Heart left ventricle (tissue), 16 donors: ENCODE measurements at regions not wholly inside any gene's neighbourhood (a gene's known extent, or its start where the extent isn't known, plus 50 kb on each side); places are given as distances from the start of the nearest gene placed in this dataset.

Source experiments
- ATAC-seq, 4 donors: fragments of 200-7000 bp; cut with Tn5 transposase; one replicate each; pipeline ENCODE4 v1.9.1; 2020 to 2022; ENCODE audit warnings: moderate library complexity in 4 of 4, mild to moderate bottlenecking in 3 of 4, moderate number of reproducible peaks in 1 of 4
- DNase-seq, 5 donors: peaks; one replicate each; pipeline ENCODE4 v3.0.0-alpha.2; 2020
- H3K27ac ChIP-seq, 12 donors: fragments of 200-600 bp; sonication (generic) in 4 of 12; one replicate each; pipeline versions ENCODE4 v1.5.0 to v1.8.0; 2016 to 2022; ENCODE audit warnings: mild to moderate bottlenecking in 2 of 12
- H3K27me3 ChIP-seq, 9 donors: fragments of 200-600 bp; sonication (generic) in 2 of 9; one replicate each; pipeline versions ENCODE4 v1.5.1 to v1.8.0; 2016 to 2022; ENCODE audit warnings: mild to moderate bottlenecking in 3 of 9
- H3K36me3 ChIP-seq, 9 donors: fragments of 200-600 bp; sonication (generic) in 2 of 9; one replicate each; pipeline versions ENCODE4 v1.5.0 to v1.8.0; 2018 to 2022; ENCODE audit warnings: mild to moderate bottlenecking in 2 of 9
- H3K4me1 ChIP-seq, 12 donors: fragments of 200-600 bp; sonication (generic) in 4 of 12; one replicate each; pipeline versions ENCODE4 v1.5.0 to v1.8.0; 2016 to 2022; ENCODE audit warnings: mild to moderate bottlenecking in 3 of 12
- H3K4me3 ChIP-seq, 12 donors: fragments of 200-600 bp; sonication (generic) in 4 of 12; one replicate each; pipeline versions ENCODE4 v1.5.0 to v1.8.0; 2017 to 2022; ENCODE audit warnings: mild to moderate bottlenecking in 9 of 12, moderate library complexity in 4 of 12
- H3K9me3 ChIP-seq, 12 donors: fragments of 200-600 bp; sonication (generic) in 4 of 12; one replicate each; pipeline versions ENCODE4 v1.5.0 to v1.8.0; 2016 to 2022; ENCODE audit warnings: mild to moderate bottlenecking in 1 of 12
- POLR2A ChIP-seq, 2 donors: fragments of 450-650 bp; IDR thresholded peaks; one replicate each; pipeline ENCODE4 v1.6.1; 2017; ENCODE audit warnings: antibody characterized with exemption in 2 of 2, mild to moderate bottlenecking in 2 of 2, moderate library complexity in 2 of 2
- WGBS, 4 donors: extraction: QIAGEN DNeasy Blood & Tissue Kit in 2 of 4; methylation state at CpG; one replicate each; pipeline versions ENCODE4 v1.1.5 to v1.1.7; 2013 to 2018; 5-methylcytosine and 5-hydroxymethylcytosine counted together
- intact Hi-C, 10 donors: fragments of 100-400 bp; cut with DNase I; formaldehyde crosslinking; loops; one replicate each; pipeline versions ENCODE4 v1.11.1 to v1.14.2; 2022
- TF ChIP-seq, protein P1 (sequence below), 12 donors: fragments of 200-600 bp; sonication (generic) in 4 of 12; IDR thresholded peaks; one replicate each; pipeline versions ENCODE4 v1.5.0 to v1.8.0; 2018 to 2022; ENCODE audit warnings: antibody characterized with exemption in 12 of 12, mild to moderate bottlenecking in 5 of 12
- donor health status: ischemic (EF 13 %, LVEDD 7.1; RV severe dilation, severe dysfunction).
- donor health status: healthy with polysubstance abuse.
- donor health status: DM: no; HTN: yes; CAD: no.
- donor health status: DM: no; HTN: no; CAD: no.
- donor health status: ischemic (EF 25% LVEDD 6.9; RV normal size, moderate dysfunction).
- donor health status: ischemic (EF 25% LVEDD 5.7; RV mildly dilated, moderate dysfunction).
- donor health status: healthy.
- donor health status: DM: yes; HTN: yes; CAD: no.
- donor health status: ischemic (EF 35%, LVEDD 5.7; RV mildly dilated, moderate dysfunction).
- donor health status: nonischemic (EF 11% LVEDD 7.7; RV severe dilation, severe dysfunction).
- donor health status: DM: yes; HTN: yes; CAD: no.
- donor health status: PGD.
- donor health status: ischemic (EF 29% LVEDD 5.4; RV normal size, mild dysfunction).
- donor health status: nonischemic (EF 23%, LVEDD 6.1; RV moderate dilation, normal function).

- Histone ChIP-seq H3K27me3 (no peaks in the 10 kb centered on the region), H3K4me1 (peaks cover 0 to 14% (median 0%) of the 10 kb centered on the region in 12 donors), H3K9me3 (no peaks in the 10 kb centered on the region), H3K4me3 (no peak overlapping the region), H3K36me3 (no peaks in the 10 kb centered on the region), H3K27ac (peak overlapping the region in 1 of 12 donors; percentile 49)
- no peak for ATAC-seq
- DNase-seq = no peak
- 78 to 92% (median 88%) methylated on average over 1 of the region's 1 CpG for WGBS, 4 donors
- no peak for TF ChIP-seq POLR2A (IDR thresholded peaks at IDR 0.05)
- intact Hi-C loops = no loop called here
These were observed 846.5 kb upstream of the ADAMTS5 start for GRCh38 chr21:27813344-27813743.

DNA sequence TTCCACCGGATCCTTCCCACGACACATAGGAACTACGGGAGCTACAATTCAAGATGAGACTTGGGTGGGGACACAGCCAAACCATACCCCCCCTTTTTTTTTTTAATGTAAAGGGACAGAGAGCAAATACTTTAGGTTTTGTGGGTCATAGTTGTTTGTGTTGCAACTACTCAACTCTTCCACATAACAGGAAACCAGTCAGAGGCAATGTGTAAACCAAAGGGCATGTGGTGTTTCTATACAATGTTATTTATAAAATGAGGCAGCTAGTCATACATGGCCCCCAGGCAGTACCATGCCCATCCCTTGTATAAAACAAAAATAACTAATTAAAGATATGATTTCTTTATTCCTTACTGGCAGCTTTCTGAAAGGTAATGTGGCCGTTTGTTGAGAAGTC lies 845.4 kb upstream of the ADAMTS5 start:
- Histone ChIP-seq H3K4me1 (peaks cover 0 to 7% (median 0%) of the 10 kb centered on the region in 12 donors), H3K9me3 (no peaks in the 10 kb centered on the region), H3K4me3 (no peak overlapping the region), H3K27me3 (no peaks in the 10 kb centered on the region), H3K27ac (no peak overlapping the region), H3K36me3 (no peaks in the 10 kb centered on the region)
- intact Hi-C loops = no loop called here
- no peak for TF ChIP-seq POLR2A (IDR thresholded peaks at IDR 0.05)
- TF ChIP-seq, protein P1, sequence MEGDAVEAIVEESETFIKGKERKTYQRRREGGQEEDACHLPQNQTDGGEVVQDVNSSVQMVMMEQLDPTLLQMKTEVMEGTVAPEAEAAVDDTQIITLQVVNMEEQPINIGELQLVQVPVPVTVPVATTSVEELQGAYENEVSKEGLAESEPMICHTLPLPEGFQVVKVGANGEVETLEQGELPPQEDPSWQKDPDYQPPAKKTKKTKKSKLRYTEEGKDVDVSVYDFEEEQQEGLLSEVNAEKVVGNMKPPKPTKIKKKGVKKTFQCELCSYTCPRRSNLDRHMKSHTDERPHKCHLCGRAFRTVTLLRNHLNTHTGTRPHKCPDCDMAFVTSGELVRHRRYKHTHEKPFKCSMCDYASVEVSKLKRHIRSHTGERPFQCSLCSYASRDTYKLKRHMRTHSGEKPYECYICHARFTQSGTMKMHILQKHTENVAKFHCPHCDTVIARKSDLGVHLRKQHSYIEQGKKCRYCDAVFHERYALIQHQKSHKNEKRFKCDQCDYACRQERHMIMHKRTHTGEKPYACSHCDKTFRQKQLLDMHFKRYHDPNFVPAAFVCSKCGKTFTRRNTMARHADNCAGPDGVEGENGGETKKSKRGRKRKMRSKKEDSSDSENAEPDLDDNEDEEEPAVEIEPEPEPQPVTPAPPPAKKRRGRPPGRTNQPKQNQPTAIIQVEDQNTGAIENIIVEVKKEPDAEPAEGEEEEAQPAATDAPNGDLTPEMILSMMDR (IDR thresholded peaks at IDR 0.05) = no peak
- DNase-seq (no peak), ATAC-seq (no peak)
- WGBS, 4 donors = 87 to 93% (median 92%) methylated on average over 4 of the region's 4 CpGs

GRCh38 chr21:27808923-27809322 lies 842.0 kb upstream of the ADAMTS5 start:
- intact Hi-C loops = loop anchor here in 2 of 10 donors (10.0 kb wide), 3 partner anchors 54 to 964 kb away; partner anchors contain the start of gene ADAMTS1 (in 1 of the 2)
- TF ChIP-seq POLR2A (IDR thresholded peaks at IDR 0.05) = no peak
- TF ChIP-seq, protein P1 (IDR thresholded peaks at IDR 0.05) = no peak
- no peaks in the 10 kb centered on the region for H3K27me3 ChIP-seq
- DNase-seq (no peak), ATAC-seq (no peak)
- peaks cover 0 to 12% (median 0%) of the 10 kb centered on the region in 12 donors for H3K4me1 ChIP-seq
- H3K27ac ChIP-seq = no peak overlapping the region
- no peaks in the 10 kb centered on the region for H3K9me3 ChIP-seq
- no peaks in the 10 kb centered on the region for H3K36me3 ChIP-seq
- H3K4me3 ChIP-seq = no peak overlapping the region

DNA sequence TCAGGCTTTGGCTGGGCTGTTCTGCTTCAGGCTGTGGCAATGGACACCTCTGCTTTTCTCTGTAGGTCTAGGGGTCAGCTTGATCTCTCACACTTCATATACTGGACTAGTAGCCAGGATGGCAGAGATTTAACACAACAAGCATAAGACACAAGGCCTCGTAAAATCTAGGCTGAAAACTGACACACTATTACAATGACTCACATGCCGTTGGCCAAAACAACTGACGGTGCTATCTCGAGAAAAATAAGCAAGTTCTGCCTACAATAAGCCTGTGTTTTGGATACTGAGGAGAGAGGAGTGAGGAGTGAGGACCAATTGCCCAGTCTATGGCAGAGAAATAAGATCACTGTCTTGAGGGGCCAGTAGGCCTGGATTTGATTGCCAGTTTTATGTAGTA lies 840.7 kb upstream of the ADAMTS5 start:
- H3K4me1 ChIP-seq = peaks cover 0 to 12% (median 0%) of the 10 kb centered on the region in 12 donors
- intact Hi-C loops = loop anchor here in 2 of 10 donors (10.0 kb wide), 3 partner anchors 53 to 963 kb away; partner anchors contain the start of gene ADAMTS1 (in 1 of the 2)
- H3K36me3 ChIP-seq = no peaks in the 10 kb centered on the region
- WGBS, 4 donors = 94 to 98% (median 96%) methylated on average over 4 of the region's 4 CpGs
- no peak for ATAC-seq
- no peaks in the 10 kb centered on the region for H3K9me3 ChIP-seq
- no peak overlapping the region for H3K4me3 ChIP-seq
- no peak for DNase-seq
- no peak overlapping the region for H3K27ac ChIP-seq
- H3K27me3 ChIP-seq = no peaks in the 10 kb centered on the region
- TF ChIP-seq, protein P1 (IDR thresholded peaks at IDR 0.05) = no peak
- no peak for TF ChIP-seq POLR2A (IDR thresholded peaks at IDR 0.05)

- WGBS, 4 donors = 71 to 80% (median 79%) methylated on average over 5 of the region's 5 CpGs
- Histone ChIP-seq H3K36me3 (no peaks in the 10 kb centered on the region), H3K4me3 (no peak overlapping the region), H3K27me3 (no peaks in the 10 kb centered on the region), H3K27ac (no peak overlapping the region), H3K9me3 (no peaks in the 10 kb centered on the region), H3K4me1 (peaks cover 0 to 12% (median 0%) of the 10 kb centered on the region in 12 donors)
- DNase-seq (no peak), ATAC-seq (no peak)
- intact Hi-C loops = loop anchor here in 2 of 10 donors (10.0 kb wide), 3 partner anchors 51 to 961 kb away; partner anchors contain the start of gene ADAMTS1 (in 1 of the 2)
- TF ChIP-seq, protein P1 (IDR thresholded peaks at IDR 0.05) = no peak
- no peak for TF ChIP-seq POLR2A (IDR thresholded peaks at IDR 0.05)
These were observed 839.4 kb upstream of the ADAMTS5 start for GRCh38 chr21:27806281-27806680.
